ENCODE measurements at regions not wholly inside any gene's neighbourhood (a gene's known extent, or its start where the extent isn't known, plus 50 kb on each side); places are given as distances from the start of the nearest gene placed in this dataset.

DNA sequence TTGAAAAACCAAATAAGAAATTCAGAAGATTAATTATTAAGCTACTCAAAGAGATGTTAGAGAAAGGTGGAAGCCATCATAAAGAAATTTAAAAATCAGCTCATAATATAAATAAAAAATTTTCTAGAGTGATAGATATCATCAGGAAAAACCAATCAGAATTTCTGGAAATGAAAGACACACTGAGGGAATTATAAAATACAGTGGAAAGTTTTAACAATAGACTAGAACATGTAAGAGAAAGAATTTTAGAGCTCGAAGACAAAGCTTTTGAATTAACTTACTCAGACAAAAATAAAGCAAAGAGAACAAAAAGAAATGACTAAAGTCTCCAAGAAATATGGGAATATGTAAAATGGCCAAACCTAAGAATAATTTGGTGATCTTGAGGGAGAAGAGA is 1926.9 kb upstream of the RAG2 start:
- TF ChIP-seq POLR2A (IDR thresholded peaks at IDR 0.05; ENCODE audit: low read length) (no peak), TP53 (CRISPR knock-in tag; IDR thresholded peaks at IDR 0.05) (no peak), JUN (IDR thresholded peaks at IDR 0.05) (no peak), ESRRA (IDR thresholded peaks at IDR 0.05; ENCODE audit: borderline replicate concordance, low read length) (no peak), REST (IDR thresholded peaks at IDR 0.05) (no peak), KDM1A (IDR thresholded peaks at IDR 0.05; ENCODE audit: low read depth) (no peak), EP300 (IDR thresholded peaks at IDR 0.05) (no peak), HES2 (IDR thresholded peaks at IDR 0.05) (no peak), ELK1 (IDR thresholded peaks at IDR 0.05; ENCODE audit: low read depth, low read length) (no peak), FOSL2 (IDR thresholded peaks at IDR 0.05) (no peak), FOSL2 (CRISPR knock-in tag; IDR thresholded peaks at IDR 0.05) (no peak)
- TF ChIP-seq, protein P1, sequence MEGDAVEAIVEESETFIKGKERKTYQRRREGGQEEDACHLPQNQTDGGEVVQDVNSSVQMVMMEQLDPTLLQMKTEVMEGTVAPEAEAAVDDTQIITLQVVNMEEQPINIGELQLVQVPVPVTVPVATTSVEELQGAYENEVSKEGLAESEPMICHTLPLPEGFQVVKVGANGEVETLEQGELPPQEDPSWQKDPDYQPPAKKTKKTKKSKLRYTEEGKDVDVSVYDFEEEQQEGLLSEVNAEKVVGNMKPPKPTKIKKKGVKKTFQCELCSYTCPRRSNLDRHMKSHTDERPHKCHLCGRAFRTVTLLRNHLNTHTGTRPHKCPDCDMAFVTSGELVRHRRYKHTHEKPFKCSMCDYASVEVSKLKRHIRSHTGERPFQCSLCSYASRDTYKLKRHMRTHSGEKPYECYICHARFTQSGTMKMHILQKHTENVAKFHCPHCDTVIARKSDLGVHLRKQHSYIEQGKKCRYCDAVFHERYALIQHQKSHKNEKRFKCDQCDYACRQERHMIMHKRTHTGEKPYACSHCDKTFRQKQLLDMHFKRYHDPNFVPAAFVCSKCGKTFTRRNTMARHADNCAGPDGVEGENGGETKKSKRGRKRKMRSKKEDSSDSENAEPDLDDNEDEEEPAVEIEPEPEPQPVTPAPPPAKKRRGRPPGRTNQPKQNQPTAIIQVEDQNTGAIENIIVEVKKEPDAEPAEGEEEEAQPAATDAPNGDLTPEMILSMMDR (IDR thresholded peaks at IDR 0.05) = no peak
- TF ChIP-seq, protein P2, sequence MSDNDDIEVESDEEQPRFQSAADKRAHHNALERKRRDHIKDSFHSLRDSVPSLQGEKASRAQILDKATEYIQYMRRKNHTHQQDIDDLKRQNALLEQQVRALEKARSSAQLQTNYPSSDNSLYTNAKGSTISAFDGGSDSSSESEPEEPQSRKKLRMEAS (IDR thresholded peaks at IDR 0.05) = no peak
